ACC112 (cell line): ENCODE measurements at regions not wholly inside any gene's neighbourhood (a gene's known extent, or its start where the extent isn't known, plus 50 kb on each side); places are given as distances from the start of the nearest gene placed in this dataset.
"Not testable (repeated sequence)": the region's sequence is repeated elsewhere in the genome, so short reads cannot be mapped to it uniquely, and the experiment has no call there.

Experiments
- H2AFZ ChIP-seq: fragments of 200-600 bp; sonication (generic); one replicate; pipeline ENCODE4 v1.6.0; 2017; ENCODE audit warnings: antibody characterized with exemption, low read length; ENCODE audit not compliant: unreplicated experiment
- H3K27ac ChIP-seq: fragments of 200-600 bp; sonication (generic); 2 replicates; pipeline ENCODE4 v1.5.1; 2014; ENCODE audit warnings: low read depth, mild to moderate bottlenecking, antibody characterized with exemption, low read length, moderate library complexity
- H3K27me3 ChIP-seq: fragments of 200-600 bp; sonication (generic); 2 replicates; pipeline ENCODE4 v1.6.1; 2014; ENCODE audit warnings: mild to moderate bottlenecking, antibody characterized with exemption, low read length, moderate library complexity, mixed read lengths; ENCODE audit not compliant: insufficient read depth
- H3K36me3 ChIP-seq: fragments of 200-600 bp; sonication (generic); 2 replicates; pipeline ENCODE4 v1.6.1; 2016; ENCODE audit warnings: mild to moderate bottlenecking, antibody characterized with exemption, low read length, moderate library complexity, mixed read lengths; ENCODE audit not compliant: insufficient read depth
- H3K4me1 ChIP-seq: fragments of 200-600 bp; sonication (generic); one replicate; pipeline ENCODE4 v1.6.1; 2016; ENCODE audit warnings: low read length, mixed read lengths; ENCODE audit not compliant: insufficient read depth, unreplicated experiment, control insufficient read depth
- H3K4me3 ChIP-seq: fragments of 200-600 bp; sonication (generic); 2 replicates; pipeline ENCODE4 v1.5.1; 2014; ENCODE audit warnings: mild to moderate bottlenecking, low read depth, low read length
- H3K79me2 ChIP-seq: fragments of 200-600 bp; sonication (generic); one replicate; pipeline ENCODE4 v1.6.0; 2016; ENCODE audit warnings: low read length; ENCODE audit not compliant: control insufficient read depth, unreplicated experiment, insufficient read depth

- H3K27me3 ChIP-seq, H3K27ac ChIP-seq, H3K4me3 ChIP-seq, H3K4me1 ChIP-seq, H2AFZ ChIP-seq, H3K36me3 ChIP-seq, H3K79me2 ChIP-seq: not testable (repeated sequence)
Measured at GRCh38 chr12:19625551-19625950, 186.3 kb downstream of the AEBP2 start.

DNA sequence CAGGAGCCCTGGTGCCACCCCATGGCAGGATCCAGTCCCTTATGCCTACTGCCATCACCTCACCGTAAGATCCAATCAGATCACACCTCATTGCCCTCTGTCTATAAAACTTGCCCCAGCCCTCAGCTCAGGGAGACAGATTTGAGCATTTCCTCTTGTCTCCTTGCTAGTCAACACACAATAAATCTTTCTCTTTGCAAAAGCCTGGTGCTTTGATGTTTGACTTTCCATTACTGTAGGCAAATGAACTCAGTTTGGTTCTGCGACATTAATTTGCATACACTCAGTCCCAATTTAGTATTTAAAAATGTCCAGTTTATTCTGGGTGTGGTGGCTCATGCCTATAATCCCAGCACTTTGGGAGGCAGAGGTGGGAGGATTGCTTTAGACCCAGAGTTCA lies 188.4 kb downstream of the AEBP2 start:
- H3K27ac ChIP-seq = no peak overlapping the region
- no peak overlapping the region for H3K4me3 ChIP-seq
- H3K36me3 ChIP-seq = no peaks in the 10 kb centered on the region
- no peaks in the 10 kb centered on the region for H3K4me1 ChIP-seq
- H3K27me3 ChIP-seq = no peaks in the 10 kb centered on the region; the same call in 1 of the 2 replicates
- H3K79me2 ChIP-seq = no peaks in the 10 kb centered on the region
- no peak overlapping the region for H2AFZ ChIP-seq

DNA sequence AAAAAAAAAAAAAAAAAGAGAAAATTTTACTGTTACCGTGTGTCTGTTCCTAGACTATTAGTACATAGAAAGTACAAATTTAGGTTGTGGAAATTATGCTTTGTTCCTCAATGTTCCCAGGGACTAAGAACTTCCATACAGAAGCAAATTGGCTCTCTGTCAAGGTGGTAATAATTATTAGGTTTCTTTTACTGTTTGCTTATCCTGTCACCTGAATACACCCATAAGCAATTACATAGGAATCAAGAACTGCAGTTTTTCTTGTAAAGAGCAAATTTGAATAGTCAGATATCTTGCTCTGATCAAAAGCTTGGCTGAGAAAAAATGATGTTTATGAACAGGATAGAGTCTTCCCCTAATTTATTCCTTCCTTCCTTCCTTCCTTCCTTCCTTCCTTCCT lies 191.2 kb downstream of the AEBP2 start:
- Histone ChIP-seq H3K27ac (no peak overlapping the region), H3K4me1 (no peaks in the 10 kb centered on the region), H3K27me3 (no peaks in the 10 kb centered on the region; the same call in 1 of the 2 replicates), H3K79me2 (no peaks in the 10 kb centered on the region), H2AFZ (no peak overlapping the region), H3K36me3 (no peaks in the 10 kb centered on the region), H3K4me3 (no peak overlapping the region)

- Histone ChIP-seq H3K79me2 (no peaks in the 10 kb centered on the region), H3K27ac (no peak overlapping the region), H3K27me3 (no peaks in the 10 kb centered on the region; the same call in 1 of the 2 replicates), H2AFZ (no peak overlapping the region), H3K4me1 (no peaks in the 10 kb centered on the region), H3K4me3 (no peak overlapping the region), H3K36me3 (no peaks in the 10 kb centered on the region)
Measured at GRCh38 chr12:19633194-19633593, 193.9 kb downstream of the AEBP2 start.

GRCh38 chr12:19633641-19634040 lies 194.3 kb downstream of the AEBP2 start:
- Histone ChIP-seq H3K4me3 (no peak overlapping the region), H3K79me2 (no peaks in the 10 kb centered on the region), H3K27me3 (no peaks in the 10 kb centered on the region; the same call in 1 of the 2 replicates), H3K4me1 (no peaks in the 10 kb centered on the region), H3K27ac (no peak overlapping the region), H3K36me3 (no peaks in the 10 kb centered on the region), H2AFZ (no peak overlapping the region)

GRCh38 chr12:19639781-19640415 lies 200.6 kb downstream of the AEBP2 start:
- Histone ChIP-seq H3K27ac (no peak overlapping the region), H2AFZ (no peak overlapping the region), H3K36me3 (no peaks in the 10 kb centered on the region)

GRCh38 chr12:19641235-19642080 lies 202.2 kb downstream of the AEBP2 start:
- Histone ChIP-seq H3K27me3 (no peaks in the 10 kb centered on the region), H2AFZ (no peak overlapping the region), H3K27ac (no peak overlapping the region), H3K4me1 (no peaks in the 10 kb centered on the region), H3K79me2 (no peaks in the 10 kb centered on the region), H3K36me3 (no peaks in the 10 kb centered on the region), H3K4me3 (no peak overlapping the region)

More at GRCh38 chr12:19639781-19640415, 200.6 kb downstream of the AEBP2 start:
- H3K4me3 ChIP-seq = no peak overlapping the region
- no peaks in the 10 kb centered on the region for H3K27me3 ChIP-seq
- no peaks in the 10 kb centered on the region for H3K4me1 ChIP-seq
- H3K79me2 ChIP-seq = no peaks in the 10 kb centered on the region

GRCh38 chr12:19642345-19642744 lies 203.1 kb downstream of the AEBP2 start:
- no peak overlapping the region for H2AFZ ChIP-seq
- no peaks in the 10 kb centered on the region for H3K36me3 ChIP-seq
- H3K27ac ChIP-seq = no peak overlapping the region
- no peak overlapping the region for H3K4me3 ChIP-seq
- no peaks in the 10 kb centered on the region for H3K27me3 ChIP-seq
- H3K79me2 ChIP-seq = no peaks in the 10 kb centered on the region
- no peaks in the 10 kb centered on the region for H3K4me1 ChIP-seq

DNA sequence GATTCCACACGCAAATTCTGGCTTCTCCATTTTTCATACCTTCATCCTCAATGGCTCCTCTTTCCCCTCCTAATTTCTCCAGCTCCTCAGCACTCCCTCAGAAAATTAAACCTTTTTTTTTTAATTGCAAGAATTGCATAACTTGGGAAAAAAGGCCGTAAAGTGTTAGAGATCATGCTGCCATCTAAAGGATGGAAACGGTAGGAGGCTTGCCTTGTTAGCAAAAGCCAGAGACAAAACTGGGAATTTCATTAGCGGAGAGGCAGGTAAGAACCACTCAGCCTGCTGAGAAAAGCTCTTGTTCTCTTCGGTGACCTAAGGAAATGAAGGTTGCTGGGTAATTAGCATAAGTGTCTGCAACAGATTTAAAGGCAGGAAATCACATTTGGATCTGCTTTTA lies 204.3 kb downstream of the AEBP2 start:
- Histone ChIP-seq H3K27me3 (no peaks in the 10 kb centered on the region), H3K27ac (no peak overlapping the region), H2AFZ (no peak overlapping the region), H3K4me3 (no peak overlapping the region), H3K4me1 (no peaks in the 10 kb centered on the region), H3K36me3 (no peaks in the 10 kb centered on the region), H3K79me2 (no peaks in the 10 kb centered on the region)

GRCh38 chr12:19644571-19644970 lies 205.3 kb downstream of the AEBP2 start:
- Histone ChIP-seq H3K36me3 (no peaks in the 10 kb centered on the region), H2AFZ (no peak overlapping the region), H3K27ac (no peak overlapping the region), H3K27me3 (no peaks in the 10 kb centered on the region), H3K4me1 (no peaks in the 10 kb centered on the region), H3K4me3 (no peak overlapping the region), H3K79me2 (no peaks in the 10 kb centered on the region)

DNA sequence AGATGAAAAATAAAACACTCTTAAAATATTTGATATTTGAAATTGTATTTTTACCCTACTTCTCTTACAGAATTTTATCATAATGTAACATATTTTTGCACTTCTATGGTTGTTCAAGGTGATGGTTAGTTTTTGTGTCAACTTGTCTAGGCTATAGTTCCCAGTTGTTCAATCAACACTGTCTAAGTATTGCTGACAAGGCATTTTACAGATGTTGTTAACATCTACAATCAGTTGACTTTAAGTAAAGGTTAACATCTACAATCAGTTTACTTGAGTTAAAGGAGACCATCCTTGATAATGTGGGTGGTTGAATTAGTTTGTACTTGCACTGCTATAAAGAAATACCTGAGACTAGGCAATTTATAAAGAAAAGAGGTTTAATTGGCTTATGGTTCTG lies 206.5 kb downstream of the AEBP2 start:
- H3K36me3 ChIP-seq = no peaks in the 10 kb centered on the region
- H3K79me2 ChIP-seq = no peaks in the 10 kb centered on the region
- H3K27ac ChIP-seq = no peak overlapping the region
- H2AFZ ChIP-seq = no peak overlapping the region
- H3K27me3 ChIP-seq = no peaks in the 10 kb centered on the region
- no peaks in the 10 kb centered on the region for H3K4me1 ChIP-seq
- no peak overlapping the region for H3K4me3 ChIP-seq
